ENCODE measurements at regions not wholly inside any gene's neighbourhood (a gene's known extent, or its start where the extent isn't known, plus 50 kb on each side); places are given as distances from the start of the nearest gene placed in this dataset.

DNA sequence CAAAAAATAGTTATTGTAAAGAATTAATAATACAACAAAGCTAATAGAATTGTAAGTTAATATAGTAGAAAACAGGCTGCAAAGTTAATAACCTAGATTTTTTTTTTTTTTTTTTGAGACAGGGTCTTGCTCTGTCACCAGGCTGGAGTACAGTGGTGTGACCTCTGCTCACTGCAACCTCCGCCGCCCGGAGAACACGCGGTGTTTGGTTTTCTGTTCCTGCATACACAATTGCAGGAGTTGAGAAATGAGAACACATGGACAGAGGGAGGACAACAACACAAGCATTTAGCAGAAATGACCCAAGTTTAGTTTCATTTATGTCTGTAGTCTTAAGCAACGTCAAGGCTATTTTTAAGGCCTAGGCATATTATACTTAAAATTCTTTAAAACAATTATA, 145.9 kb upstream of the PCDH10 start:
- TF ChIP-seq, protein P1, sequence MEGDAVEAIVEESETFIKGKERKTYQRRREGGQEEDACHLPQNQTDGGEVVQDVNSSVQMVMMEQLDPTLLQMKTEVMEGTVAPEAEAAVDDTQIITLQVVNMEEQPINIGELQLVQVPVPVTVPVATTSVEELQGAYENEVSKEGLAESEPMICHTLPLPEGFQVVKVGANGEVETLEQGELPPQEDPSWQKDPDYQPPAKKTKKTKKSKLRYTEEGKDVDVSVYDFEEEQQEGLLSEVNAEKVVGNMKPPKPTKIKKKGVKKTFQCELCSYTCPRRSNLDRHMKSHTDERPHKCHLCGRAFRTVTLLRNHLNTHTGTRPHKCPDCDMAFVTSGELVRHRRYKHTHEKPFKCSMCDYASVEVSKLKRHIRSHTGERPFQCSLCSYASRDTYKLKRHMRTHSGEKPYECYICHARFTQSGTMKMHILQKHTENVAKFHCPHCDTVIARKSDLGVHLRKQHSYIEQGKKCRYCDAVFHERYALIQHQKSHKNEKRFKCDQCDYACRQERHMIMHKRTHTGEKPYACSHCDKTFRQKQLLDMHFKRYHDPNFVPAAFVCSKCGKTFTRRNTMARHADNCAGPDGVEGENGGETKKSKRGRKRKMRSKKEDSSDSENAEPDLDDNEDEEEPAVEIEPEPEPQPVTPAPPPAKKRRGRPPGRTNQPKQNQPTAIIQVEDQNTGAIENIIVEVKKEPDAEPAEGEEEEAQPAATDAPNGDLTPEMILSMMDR (IDR thresholded peaks at IDR 0.05), result no peak
- no peak for TF ChIP-seq POLR2A (IDR thresholded peaks at IDR 0.05)
